SK-N-MC (cell line): ENCODE measurements at regions not wholly inside any gene's neighbourhood (a gene's known extent, or its start where the extent isn't known, plus 50 kb on each side); places are given as distances from the start of the nearest gene placed in this dataset.
"Not testable (repeated sequence)": the region's sequence is repeated elsewhere in the genome, so short reads cannot be mapped to it uniquely, and the experiment has no call there.

ENCODE experiments used
- DNase-seq: peaks from one replicate; pipeline ENCODE4 v3.0.0-alpha.2; 2011; ENCODE audit warnings: low read depth, low spot score
- H3K27ac ChIP-seq: fragments of 200-600 bp; sonication (generic); 2 replicates; pipeline ENCODE4 v1.5.1; 2016; ENCODE audit warnings: mixed run types
- H3K36me3 ChIP-seq: fragments of 200-600 bp; sonication (generic); 2 replicates; pipeline ENCODE4 v1.6.1; 2017; ENCODE audit warnings: antibody characterized with exemption, low read length, mixed read lengths; ENCODE audit not compliant: insufficient read depth
- H3K4me3 ChIP-seq: fragments of 200-600 bp; sonication (generic); 2 replicates; pipeline ENCODE4 v1.5.1; 2016
- H3K9ac ChIP-seq: fragments of 200-600 bp; sonication (generic); 2 replicates; pipeline ENCODE4 v1.8.0; 2017; ENCODE audit warnings: mixed run types, mixed read lengths; ENCODE audit not compliant: insufficient read length
- H3K9me3 ChIP-seq: fragments of 200-600 bp; sonication (generic); 2 replicates; pipeline ENCODE4 v1.6.1; 2017; ENCODE audit warnings: low read depth, mild to moderate bottlenecking, antibody characterized with exemption, low read length, moderate library complexity, mixed read lengths
- EZH2 ChIP-seq: fragments of 200-600 bp; sonication (generic); IDR thresholded peaks from one replicate; pipeline ENCODE4 v1.6.1; 2017; ENCODE audit warnings: antibody characterized with exemption
- FOXP2 ChIP-seq: optimal IDR thresholded peaks from 2 replicates; pipeline ENCODE3; 2011; ENCODE audit warnings: mild to moderate bottlenecking, moderate library complexity; ENCODE audit not compliant: insufficient read depth; ENCODE audit errors: extremely low read length, control extremely low read depth
- POLR2AphosphoS5 ChIP-seq: IDR thresholded peaks from 2 replicates; pipeline ENCODE4 v1.6.1; 2012; ENCODE audit warnings: mild to moderate bottlenecking, low read depth, low read length, borderline replicate concordance

- no peaks in the 10 kb centered on the region for H3K9me3 ChIP-seq
- H3K27ac ChIP-seq, result no peak overlapping the region
- H3K36me3 ChIP-seq, result no peaks in the 10 kb centered on the region
- no peak for TF ChIP-seq FOXP2
- TF ChIP-seq EZH2, result no peak
- no peak for TF ChIP-seq POLR2AphosphoS5
- no peak overlapping the region for H3K9ac ChIP-seq
- no peak overlapping the region for H3K4me3 ChIP-seq
- DNase-seq, result no peak
Observed at GRCh38 chr10:6788231-6788630, 208.2 kb upstream of the PRKCQ start.

- DNase-seq, result no peak
- Histone ChIP-seq H3K27ac (no peak overlapping the region), H3K36me3 (no peaks in the 10 kb centered on the region), H3K9me3 (no peaks in the 10 kb centered on the region), H3K9ac (no peak overlapping the region), H3K4me3 (no peak overlapping the region)
- no peak for TF ChIP-seq FOXP2
- TF ChIP-seq POLR2AphosphoS5, result no peak
- no peak for TF ChIP-seq EZH2
Observed at GRCh38 chr10:6787718-6788117, 207.6 kb upstream of the PRKCQ start.

- TF ChIP-seq POLR2AphosphoS5 (no peak), FOXP2 (no peak), EZH2 (no peak)
- Histone ChIP-seq H3K36me3 (no peaks in the 10 kb centered on the region), H3K27ac (no peak overlapping the region), H3K9me3 (no peaks in the 10 kb centered on the region), H3K4me3 (no peak overlapping the region), H3K9ac (no peak overlapping the region)
- DNase-seq, result no peak
Observed at GRCh38 chr10:6787091-6787490, 207.0 kb upstream of the PRKCQ start.

GRCh38 chr10:6786579-6787031, 206.5 kb upstream of the PRKCQ start:
- no peak for TF ChIP-seq FOXP2
- TF ChIP-seq POLR2AphosphoS5, result no peak
- TF ChIP-seq EZH2, result no peak
- no peaks in the 10 kb centered on the region for H3K9me3 ChIP-seq
- H3K9ac ChIP-seq, result no peak overlapping the region
- H3K4me3 ChIP-seq, result no peak overlapping the region
- no peaks in the 10 kb centered on the region for H3K36me3 ChIP-seq
- no peak overlapping the region for H3K27ac ChIP-seq
- DNase-seq, result no peak

- H3K36me3 ChIP-seq, H3K9ac ChIP-seq, DNase-seq, H3K9me3 ChIP-seq, H3K4me3 ChIP-seq, H3K27ac ChIP-seq: not testable (repeated sequence)
Observed at GRCh38 chr10:6784429-6784828, 204.4 kb upstream of the PRKCQ start.

GRCh38 chr10:6783471-6783870, 203.4 kb upstream of the PRKCQ start:
- Histone ChIP-seq H3K27ac (no peak overlapping the region), H3K36me3 (no peaks in the 10 kb centered on the region), H3K9me3 (no peaks in the 10 kb centered on the region), H3K9ac (no peak overlapping the region), H3K4me3 (no peak overlapping the region)
- TF ChIP-seq FOXP2, result no peak
- no peak for TF ChIP-seq POLR2AphosphoS5
- no peak for TF ChIP-seq EZH2
- no peak for DNase-seq

GRCh38 chr10:6782378-6782777, 202.3 kb upstream of the PRKCQ start:
- TF ChIP-seq FOXP2 (no peak), POLR2AphosphoS5 (no peak), EZH2 (no peak)
- no peaks in the 10 kb centered on the region for H3K36me3 ChIP-seq
- no peaks in the 10 kb centered on the region for H3K9me3 ChIP-seq
- DNase-seq, result no peak
- no peak overlapping the region for H3K4me3 ChIP-seq
- H3K27ac ChIP-seq, result no peak overlapping the region
- no peak overlapping the region for H3K9ac ChIP-seq

- H3K27ac ChIP-seq, result no peak overlapping the region
- no peaks in the 10 kb centered on the region for H3K36me3 ChIP-seq
- no peak overlapping the region for H3K9ac ChIP-seq
- H3K4me3 ChIP-seq, result no peak overlapping the region
- no peaks in the 10 kb centered on the region for H3K9me3 ChIP-seq
- TF ChIP-seq POLR2AphosphoS5 (no peak), EZH2 (no peak), FOXP2 (no peak)
- no peak for DNase-seq
Observed at GRCh38 chr10:6781133-6781770, 201.2 kb upstream of the PRKCQ start.

- Histone ChIP-seq H3K36me3 (no peaks in the 10 kb centered on the region), H3K4me3 (no peak overlapping the region), H3K9me3 (no peaks in the 10 kb centered on the region), H3K9ac (no peak overlapping the region), H3K27ac (no peak overlapping the region)
- no peak for DNase-seq
- TF ChIP-seq FOXP2 (no peak), EZH2 (no peak), POLR2AphosphoS5 (no peak)
Observed at GRCh38 chr10:6780008-6780677, 200.1 kb upstream of the PRKCQ start.
